Upper lobe of left lung (tissue), 4 donors: ENCODE measurements at regions not wholly inside any gene's neighbourhood (a gene's known extent, or its start where the extent isn't known, plus 50 kb on each side); places are given as distances from the start of the nearest gene placed in this dataset.

ENCODE experiments used
- CTCF ChIP-seq, 6 experiments: fragments of 450-650 bp in 4 of 6; fragments of 200-600 bp in 2 of 6; sonication (generic) in 2 of 6; IDR thresholded peaks; one replicate each; pipeline ENCODE4 v1.5.1; 2016 to 2019; ENCODE audit warnings: antibody characterized with exemption in 6 of 6
- EP300 ChIP-seq, 4 donors: sonication (generic); formaldehyde crosslinking; IDR thresholded peaks; one replicate each; pipeline ENCODE4 v1.5.1; 2017; ENCODE audit warnings: antibody characterized with exemption in 4 of 4, control low read depth in 2 of 4
- POLR2A ChIP-seq, 4 donors: fragments of 450-650 bp; IDR thresholded peaks; one replicate each; pipeline ENCODE4 v1.5.1; 2016 to 2017; ENCODE audit warnings: antibody characterized with exemption in 4 of 4, mild to moderate bottlenecking in 2 of 4
- POLR2AphosphoS5 ChIP-seq, 2 donors: sonication (generic); formaldehyde crosslinking; IDR thresholded peaks; one replicate each; pipeline ENCODE4 v1.5.1; 2017; ENCODE audit warnings: antibody characterized with exemption in 2 of 2

GRCh38 chr2:64860276-64860885, 128.8 kb upstream of the SLC1A4 start:
- no peak for TF ChIP-seq POLR2A (IDR thresholded peaks at IDR 0.05)
- no peak for TF ChIP-seq CTCF (IDR thresholded peaks at IDR 0.05)
- no peak for TF ChIP-seq POLR2AphosphoS5 (IDR thresholded peaks at IDR 0.05)
- no peak for TF ChIP-seq EP300 (IDR thresholded peaks at IDR 0.05)
